ENCODE measurements at regions not wholly inside any gene's neighbourhood (a gene's known extent, or its start where the extent isn't known, plus 50 kb on each side); places are given as distances from the start of the nearest gene placed in this dataset.

GRCh38 chr2:13018490-13018889, 301.8 kb downstream of the TRIB2 start:
- H3K36me3 ChIP-seq, result no peaks in the 10 kb centered on the region
- no peak for DNase-seq (ENCODE audit: low spot score in 2 of 2)
- H3K27ac ChIP-seq, result no peak overlapping the region
- H3K27me3 ChIP-seq, result no peaks in the 10 kb centered on the region
- H3K4me3 ChIP-seq, result no peak overlapping the region
- no peaks in the 10 kb centered on the region for H3K9me3 ChIP-seq
- no peaks in the 10 kb centered on the region for H3K4me1 ChIP-seq
- TF ChIP-seq EP300 (IDR thresholded peaks at IDR 0.05) (no peak), POLR2AphosphoS5 (IDR thresholded peaks at IDR 0.05) (no peak), POLR2A (IDR thresholded peaks at IDR 0.05) (no peak)
- TF ChIP-seq, protein P1, sequence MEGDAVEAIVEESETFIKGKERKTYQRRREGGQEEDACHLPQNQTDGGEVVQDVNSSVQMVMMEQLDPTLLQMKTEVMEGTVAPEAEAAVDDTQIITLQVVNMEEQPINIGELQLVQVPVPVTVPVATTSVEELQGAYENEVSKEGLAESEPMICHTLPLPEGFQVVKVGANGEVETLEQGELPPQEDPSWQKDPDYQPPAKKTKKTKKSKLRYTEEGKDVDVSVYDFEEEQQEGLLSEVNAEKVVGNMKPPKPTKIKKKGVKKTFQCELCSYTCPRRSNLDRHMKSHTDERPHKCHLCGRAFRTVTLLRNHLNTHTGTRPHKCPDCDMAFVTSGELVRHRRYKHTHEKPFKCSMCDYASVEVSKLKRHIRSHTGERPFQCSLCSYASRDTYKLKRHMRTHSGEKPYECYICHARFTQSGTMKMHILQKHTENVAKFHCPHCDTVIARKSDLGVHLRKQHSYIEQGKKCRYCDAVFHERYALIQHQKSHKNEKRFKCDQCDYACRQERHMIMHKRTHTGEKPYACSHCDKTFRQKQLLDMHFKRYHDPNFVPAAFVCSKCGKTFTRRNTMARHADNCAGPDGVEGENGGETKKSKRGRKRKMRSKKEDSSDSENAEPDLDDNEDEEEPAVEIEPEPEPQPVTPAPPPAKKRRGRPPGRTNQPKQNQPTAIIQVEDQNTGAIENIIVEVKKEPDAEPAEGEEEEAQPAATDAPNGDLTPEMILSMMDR (IDR thresholded peaks at IDR 0.05), result no peak
- 84% methylated on average over 2 of the region's 2 CpGs for WGBS

GRCh38 chr2:13019781-13020180, 303.0 kb downstream of the TRIB2 start:
- Histone ChIP-seq H3K9me3 (no peaks in the 10 kb centered on the region), H3K4me3 (no peak overlapping the region), H3K36me3 (no peaks in the 10 kb centered on the region), H3K4me1 (no peaks in the 10 kb centered on the region), H3K27me3 (no peaks in the 10 kb centered on the region), H3K27ac (no peak overlapping the region)
- TF ChIP-seq EP300 (IDR thresholded peaks at IDR 0.05), result no peak
- WGBS, result 88% methylated on average over 3 of the region's 3 CpGs
- no peak for DNase-seq (ENCODE audit: low spot score in 2 of 2)

DNA sequence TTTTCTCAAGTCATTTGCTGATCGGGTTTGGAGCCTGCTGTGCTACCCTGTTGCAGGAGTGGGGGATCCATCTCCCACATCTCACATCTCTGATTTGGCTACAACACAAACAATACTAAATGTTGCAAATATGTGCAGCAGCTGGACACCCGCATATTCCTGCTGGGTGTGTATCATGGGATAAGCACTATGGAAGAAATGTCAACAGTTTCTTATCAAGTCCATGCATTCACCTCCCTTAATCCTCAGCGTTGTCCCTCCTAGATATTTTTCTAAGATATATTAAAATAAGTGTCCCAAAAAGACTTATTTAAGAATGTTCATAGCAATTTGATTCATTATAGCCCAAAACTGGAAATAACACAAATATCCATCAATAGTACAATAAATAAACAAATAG, 303.7 kb downstream of the TRIB2 start:
- no peaks in the 10 kb centered on the region for H3K9me3 ChIP-seq
- TF ChIP-seq EP300 (IDR thresholded peaks at IDR 0.05), result no peak
- no peak for TF ChIP-seq POLR2AphosphoS5 (IDR thresholded peaks at IDR 0.05)
- no peak for TF ChIP-seq POLR2A (IDR thresholded peaks at IDR 0.05)
- TF ChIP-seq, protein P1 (IDR thresholded peaks at IDR 0.05), result no peak
- no peaks in the 10 kb centered on the region for H3K36me3 ChIP-seq
- no peaks in the 10 kb centered on the region for H3K27me3 ChIP-seq
- WGBS, result 71% methylated on average over 3 of the region's 3 CpGs
- H3K4me1 ChIP-seq, result no peaks in the 10 kb centered on the region
- no peak overlapping the region for H3K4me3 ChIP-seq
- DNase-seq (ENCODE audit: low spot score in 2 of 2), result no peak
- no peak overlapping the region for H3K27ac ChIP-seq

- Histone ChIP-seq H3K27ac (no peak overlapping the region), H3K9me3 (no peaks in the 10 kb centered on the region), H3K36me3 (no peaks in the 10 kb centered on the region), H3K4me3 (no peak overlapping the region), H3K4me1 (no peaks in the 10 kb centered on the region), H3K27me3 (no peaks in the 10 kb centered on the region)
- DNase-seq (ENCODE audit: low spot score in 2 of 2), result no peak
- 38% methylated on average over 3 of the region's 3 CpGs for WGBS
- TF ChIP-seq POLR2A (IDR thresholded peaks at IDR 0.05) (no peak), POLR2AphosphoS5 (IDR thresholded peaks at IDR 0.05) (no peak)
Observed at GRCh38 chr2:13021470-13021957, 304.8 kb downstream of the TRIB2 start.

- H3K4me1 ChIP-seq, result no peaks in the 10 kb centered on the region
Observed at GRCh38 chr2:13030606-13031005, 313.9 kb downstream of the TRIB2 start.

DNA sequence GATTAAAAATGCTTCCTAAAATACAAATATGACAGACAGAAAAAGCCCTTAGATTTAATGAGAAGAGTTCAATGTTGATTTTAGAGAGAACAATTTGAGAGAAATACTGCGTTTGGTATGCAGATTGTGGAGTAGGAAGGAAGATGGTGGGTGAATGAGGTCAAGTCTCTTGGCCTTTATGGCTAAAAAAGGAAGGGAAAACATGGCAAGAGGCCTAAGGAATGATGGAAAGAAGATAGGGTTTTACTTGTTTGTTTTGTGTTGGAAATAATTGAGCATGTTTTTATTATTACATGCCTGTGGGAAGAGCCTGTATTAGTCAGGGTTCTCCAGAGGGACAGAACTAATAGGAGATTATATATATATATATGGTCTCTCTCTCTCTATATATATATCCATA, 318.1 kb downstream of the TRIB2 start:
- no peak for TF ChIP-seq POLR2AphosphoS5 (IDR thresholded peaks at IDR 0.05)
- TF ChIP-seq, protein P1 (IDR thresholded peaks at IDR 0.05), result no peak
- TF ChIP-seq EP300 (IDR thresholded peaks at IDR 0.05), result no peak
- Histone ChIP-seq H3K27ac (no peak overlapping the region), H3K4me3 (no peak overlapping the region), H3K27me3 (peaks cover under 1% of the 10 kb centered on the region), H3K4me1 (no peaks in the 10 kb centered on the region), H3K36me3 (no peaks in the 10 kb centered on the region), H3K9me3 (no peaks in the 10 kb centered on the region)
- DNase-seq (ENCODE audit: low spot score in 2 of 2), result no peak
- WGBS, result 62% methylated on average over 1 of the region's 1 CpG

More at GRCh38 chr2:13030606-13031005, 313.9 kb downstream of the TRIB2 start:
- Histone ChIP-seq H3K36me3 (no peaks in the 10 kb centered on the region), H3K9me3 (no peaks in the 10 kb centered on the region), H3K27ac (no peak overlapping the region), H3K4me3 (no peak overlapping the region), H3K27me3 (no peaks in the 10 kb centered on the region)
- DNase-seq (ENCODE audit: low spot score in 2 of 2), result no peak
- 60% methylated on average over 2 of the region's 2 CpGs for WGBS
- TF ChIP-seq EP300 (IDR thresholded peaks at IDR 0.05) (no peak), POLR2AphosphoS5 (IDR thresholded peaks at IDR 0.05) (no peak), POLR2A (IDR thresholded peaks at IDR 0.05) (no peak)
- TF ChIP-seq, protein P1 (IDR thresholded peaks at IDR 0.05), result no peak

All from suprapubic skin (tissue), 4 donors.